ENCODE measurements at regions not wholly inside any gene's neighbourhood (a gene's known extent, or its start where the extent isn't known, plus 50 kb on each side); places are given as distances from the start of the nearest gene placed in this dataset.

DNA sequence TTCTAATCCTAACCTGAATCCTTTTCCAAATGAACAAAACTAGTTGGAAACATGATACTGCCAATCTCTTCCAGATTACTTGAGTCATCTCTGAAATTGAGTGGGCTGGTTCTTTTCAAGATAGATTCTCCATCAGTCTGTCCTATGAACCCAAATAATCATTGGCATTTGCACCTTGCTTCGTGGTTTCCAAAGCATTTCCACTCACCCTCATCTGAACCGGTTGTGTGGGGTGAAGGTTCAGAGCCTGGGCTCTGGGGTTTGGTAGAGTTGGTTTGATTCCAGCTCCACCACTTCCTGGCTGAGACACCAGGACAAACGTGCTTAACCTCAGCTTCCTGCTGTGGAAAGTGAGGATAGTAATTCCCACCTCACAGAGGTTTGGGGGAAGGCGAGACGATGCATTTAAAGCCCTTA is 206.4 kb upstream of the E2F8 start:
- Histone ChIP-seq H4K20me1 (replicated peaks; ENCODE audit: insufficient read depth) (no peaks in the 10 kb centered on the region), H3K27ac (ENCODE audit: low read depth) (no peak overlapping the region), H3K79me2 (replicated peaks; ENCODE audit: insufficient read depth) (no peaks in the 10 kb centered on the region), H3K4me1 (ENCODE audit: insufficient read depth) (no peaks in the 10 kb centered on the region), H3K4me2 (no peak overlapping the region), H3K4me3 (no peak overlapping the region), H2AFZ (peak overlapping the region; percentile 32; the same call in 1 of the 2 replicates), H3F3A (replicated peaks; ENCODE audit: low read depth) (no peaks in the 10 kb centered on the region), H3K9me2 (ENCODE audit: insufficient read depth) (no peaks in the 10 kb centered on the region), H3K27me3 (ENCODE audit: insufficient read depth) (no peaks in the 10 kb centered on the region), H3K36me3 (ENCODE audit: insufficient read depth) (no peaks in the 10 kb centered on the region)
- Mint-ChIP-seq H3K36me3 (ENCODE audit: low read depth) (no peaks in the 10 kb centered on the region), H3K27ac (no peak overlapping the region), H3K4me1 (no peaks in the 10 kb centered on the region; the same call in 2 of the 3 replicates), H3K9me3 (no peaks in the 10 kb centered on the region), H3K27me3 (ENCODE audit: insufficient read depth, low read depth, poor library complexity) (peaks cover 3% of the 10 kb centered on the region), H3K4me3 (no peak overlapping the region)
- TF ChIP-seq NANOG (IDR thresholded peaks at IDR 0.05; ENCODE audit: borderline replicate concordance): no peak
- TF ChIP-seq EZH2phosphoT487 (IDR thresholded peaks at IDR 0.05; ENCODE audit: unreplicated experiment): no peak
- TF ChIP-seq, protein P1, sequence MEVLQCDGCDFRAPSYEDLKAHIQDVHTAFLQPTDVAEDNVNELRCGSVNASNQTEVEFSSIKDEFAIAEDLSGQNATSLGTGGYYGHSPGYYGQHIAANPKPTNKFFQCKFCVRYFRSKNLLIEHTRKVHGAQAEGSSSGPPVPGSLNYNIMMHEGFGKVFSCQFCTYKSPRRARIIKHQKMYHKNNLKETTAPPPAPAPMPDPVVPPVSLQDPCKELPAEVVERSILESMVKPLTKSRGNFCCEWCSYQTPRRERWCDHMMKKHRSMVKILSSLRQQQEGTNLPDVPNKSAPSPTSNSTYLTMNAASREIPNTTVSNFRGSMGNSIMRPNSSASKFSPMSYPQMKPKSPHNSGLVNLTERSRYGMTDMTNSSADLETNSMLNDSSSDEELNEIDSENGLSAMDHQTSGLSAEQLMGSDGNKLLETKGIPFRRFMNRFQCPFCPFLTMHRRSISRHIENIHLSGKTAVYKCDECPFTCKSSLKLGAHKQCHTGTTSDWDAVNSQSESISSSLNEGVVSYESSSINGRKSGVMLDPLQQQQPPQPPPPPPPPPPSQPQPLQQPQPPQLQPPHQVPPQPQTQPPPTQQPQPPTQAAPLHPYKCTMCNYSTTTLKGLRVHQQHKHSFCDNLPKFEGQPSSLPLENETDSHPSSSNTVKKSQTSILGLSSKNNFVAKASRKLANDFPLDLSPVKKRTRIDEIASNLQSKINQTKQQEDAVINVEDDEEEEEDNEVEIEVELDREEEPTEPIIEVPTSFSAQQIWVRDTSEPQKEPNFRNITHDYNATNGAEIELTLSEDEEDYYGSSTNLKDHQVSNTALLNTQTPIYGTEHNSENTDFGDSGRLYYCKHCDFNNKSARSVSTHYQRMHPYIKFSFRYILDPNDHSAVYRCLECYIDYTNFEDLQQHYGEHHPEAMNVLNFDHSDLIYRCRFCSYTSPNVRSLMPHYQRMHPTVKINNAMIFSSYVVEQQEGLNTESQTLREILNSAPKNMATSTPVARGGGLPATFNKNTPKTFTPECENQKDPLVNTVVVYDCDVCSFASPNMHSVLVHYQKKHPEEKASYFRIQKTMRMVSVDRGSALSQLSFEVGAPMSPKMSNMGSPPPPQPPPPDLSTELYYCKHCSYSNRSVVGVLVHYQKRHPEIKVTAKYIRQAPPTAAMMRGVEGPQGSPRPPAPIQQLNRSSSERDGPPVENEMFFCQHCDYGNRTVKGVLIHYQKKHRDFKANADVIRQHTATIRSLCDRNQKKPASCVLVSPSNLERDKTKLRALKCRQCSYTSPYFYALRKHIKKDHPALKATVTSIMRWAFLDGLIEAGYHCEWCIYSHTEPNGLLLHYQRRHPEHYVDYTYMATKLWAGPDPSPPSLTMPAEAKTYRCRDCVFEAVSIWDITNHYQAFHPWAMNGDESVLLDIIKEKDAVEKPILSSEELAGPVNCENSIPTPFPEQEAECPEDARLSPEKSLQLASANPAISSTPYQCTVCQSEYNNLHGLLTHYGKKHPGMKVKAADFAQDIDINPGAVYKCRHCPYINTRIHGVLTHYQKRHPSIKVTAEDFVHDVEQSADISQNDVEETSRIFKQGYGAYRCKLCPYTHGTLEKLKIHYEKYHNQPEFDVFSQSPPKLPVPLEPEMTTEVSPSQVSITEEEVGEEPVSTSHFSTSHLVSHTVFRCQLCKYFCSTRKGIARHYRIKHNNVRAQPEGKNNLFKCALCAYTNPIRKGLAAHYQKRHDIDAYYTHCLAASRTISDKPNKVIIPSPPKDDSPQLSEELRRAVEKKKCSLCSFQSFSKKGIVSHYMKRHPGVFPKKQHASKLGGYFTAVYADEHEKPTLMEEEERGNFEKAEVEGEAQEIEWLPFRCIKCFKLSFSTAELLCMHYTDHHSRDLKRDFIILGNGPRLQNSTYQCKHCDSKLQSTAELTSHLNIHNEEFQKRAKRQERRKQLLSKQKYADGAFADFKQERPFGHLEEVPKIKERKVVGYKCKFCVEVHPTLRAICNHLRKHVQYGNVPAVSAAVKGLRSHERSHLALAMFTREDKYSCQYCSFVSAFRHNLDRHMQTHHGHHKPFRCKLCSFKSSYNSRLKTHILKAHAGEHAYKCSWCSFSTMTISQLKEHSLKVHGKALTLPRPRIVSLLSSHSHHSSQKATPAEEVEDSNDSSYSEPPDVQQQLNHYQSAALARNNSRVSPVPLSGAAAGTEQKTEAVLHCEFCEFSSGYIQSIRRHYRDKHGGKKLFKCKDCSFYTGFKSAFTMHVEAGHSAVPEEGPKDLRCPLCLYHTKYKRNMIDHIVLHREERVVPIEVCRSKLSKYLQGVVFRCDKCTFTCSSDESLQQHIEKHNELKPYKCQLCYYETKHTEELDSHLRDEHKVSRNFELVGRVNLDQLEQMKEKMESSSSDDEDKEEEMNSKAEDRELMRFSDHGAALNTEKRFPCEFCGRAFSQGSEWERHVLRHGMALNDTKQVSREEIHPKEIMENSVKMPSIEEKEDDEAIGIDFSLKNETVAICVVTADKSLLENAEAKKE (CRISPR knock-in tag; IDR thresholded peaks at IDR 0.05): no peak
- TF ChIP-seq ZNF331 (CRISPR knock-in tag; IDR thresholded peaks at IDR 0.05; ENCODE audit: low read depth): no peak
- TF ChIP-seq EZH2 (IDR thresholded peaks at IDR 0.05; ENCODE audit: low read depth, unreplicated experiment): no peak
- TF ChIP-seq POLR2AphosphoS5 (IDR thresholded peaks at IDR 0.05; ENCODE audit: low read depth): no peak
- DNase-seq (ENCODE audit: low spot score): no peak
- ATAC-seq: no peak

DNA sequence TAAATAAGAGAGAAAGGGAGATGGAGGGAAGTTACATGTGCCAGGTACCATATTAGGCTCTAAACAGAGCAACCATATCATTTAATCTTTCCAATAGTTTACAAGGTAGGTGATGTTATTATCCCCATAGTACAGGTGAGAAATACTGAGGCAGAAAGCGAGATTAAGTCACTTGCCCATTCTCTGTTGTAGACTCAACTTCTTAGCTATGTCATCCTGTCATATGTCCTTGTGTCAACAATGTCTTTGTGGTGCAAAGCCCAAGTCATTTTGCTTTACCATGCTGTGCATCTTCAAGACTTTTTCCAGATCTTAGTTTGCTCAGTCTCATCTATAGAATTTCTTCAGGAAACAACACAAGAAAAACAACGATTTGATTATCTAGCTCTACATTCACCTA is 205.0 kb upstream of the E2F8 start:
- DNase-seq (ENCODE audit: low spot score) (no peak), ATAC-seq (no peak)
- no peak overlapping the region for H3K27ac Mint-ChIP-seq
- Histone ChIP-seq H3K4me1 (ENCODE audit: insufficient read depth) (no peaks in the 10 kb centered on the region), H4K20me1 (replicated peaks; ENCODE audit: insufficient read depth) (no peaks in the 10 kb centered on the region), H3K36me3 (ENCODE audit: insufficient read depth) (no peaks in the 10 kb centered on the region), H3K27me3 (ENCODE audit: insufficient read depth) (no peaks in the 10 kb centered on the region), H3K9me2 (ENCODE audit: insufficient read depth) (no peaks in the 10 kb centered on the region), H3K27ac (ENCODE audit: low read depth) (no peak overlapping the region), H3K4me2 (no peak overlapping the region), H3K79me2 (replicated peaks; ENCODE audit: insufficient read depth) (no peaks in the 10 kb centered on the region), H2AFZ (no peak overlapping the region), H3F3A (replicated peaks; ENCODE audit: low read depth) (no peaks in the 10 kb centered on the region), H3K4me3 (no peak overlapping the region)
- no peaks in the 10 kb centered on the region for H3K36me3 Mint-ChIP-seq (ENCODE audit: low read depth)
- H3K4me3 Mint-ChIP-seq: no peak overlapping the region
- no peaks in the 10 kb centered on the region; the same call in 2 of the 3 replicates for H3K4me1 Mint-ChIP-seq
- peaks cover 3% of the 10 kb centered on the region for H3K27me3 Mint-ChIP-seq (ENCODE audit: insufficient read depth, low read depth, poor library complexity)
- no peaks in the 10 kb centered on the region for H3K9me3 Mint-ChIP-seq
- TF ChIP-seq ZNF114 (CRISPR knock-in tag; IDR thresholded peaks at IDR 0.05) (no peak), NANOG (IDR thresholded peaks at IDR 0.05; ENCODE audit: borderline replicate concordance) (no peak), POLR2AphosphoS5 (IDR thresholded peaks at IDR 0.05; ENCODE audit: low read depth) (no peak), JUNB (IDR thresholded peaks at IDR 0.05; ENCODE audit: unreplicated experiment) (no peak), STAT1 (IDR thresholded peaks at IDR 0.05; ENCODE audit: unreplicated experiment) (no peak), EZH2 (IDR thresholded peaks at IDR 0.05; ENCODE audit: low read depth, unreplicated experiment) (no peak), ZNF331 (CRISPR knock-in tag; IDR thresholded peaks at IDR 0.05; ENCODE audit: low read depth) (no peak), CREB1 (CRISPR knock-in tag; IDR thresholded peaks at IDR 0.05; ENCODE audit: low read depth) (no peak)
- TF ChIP-seq, protein P2, sequence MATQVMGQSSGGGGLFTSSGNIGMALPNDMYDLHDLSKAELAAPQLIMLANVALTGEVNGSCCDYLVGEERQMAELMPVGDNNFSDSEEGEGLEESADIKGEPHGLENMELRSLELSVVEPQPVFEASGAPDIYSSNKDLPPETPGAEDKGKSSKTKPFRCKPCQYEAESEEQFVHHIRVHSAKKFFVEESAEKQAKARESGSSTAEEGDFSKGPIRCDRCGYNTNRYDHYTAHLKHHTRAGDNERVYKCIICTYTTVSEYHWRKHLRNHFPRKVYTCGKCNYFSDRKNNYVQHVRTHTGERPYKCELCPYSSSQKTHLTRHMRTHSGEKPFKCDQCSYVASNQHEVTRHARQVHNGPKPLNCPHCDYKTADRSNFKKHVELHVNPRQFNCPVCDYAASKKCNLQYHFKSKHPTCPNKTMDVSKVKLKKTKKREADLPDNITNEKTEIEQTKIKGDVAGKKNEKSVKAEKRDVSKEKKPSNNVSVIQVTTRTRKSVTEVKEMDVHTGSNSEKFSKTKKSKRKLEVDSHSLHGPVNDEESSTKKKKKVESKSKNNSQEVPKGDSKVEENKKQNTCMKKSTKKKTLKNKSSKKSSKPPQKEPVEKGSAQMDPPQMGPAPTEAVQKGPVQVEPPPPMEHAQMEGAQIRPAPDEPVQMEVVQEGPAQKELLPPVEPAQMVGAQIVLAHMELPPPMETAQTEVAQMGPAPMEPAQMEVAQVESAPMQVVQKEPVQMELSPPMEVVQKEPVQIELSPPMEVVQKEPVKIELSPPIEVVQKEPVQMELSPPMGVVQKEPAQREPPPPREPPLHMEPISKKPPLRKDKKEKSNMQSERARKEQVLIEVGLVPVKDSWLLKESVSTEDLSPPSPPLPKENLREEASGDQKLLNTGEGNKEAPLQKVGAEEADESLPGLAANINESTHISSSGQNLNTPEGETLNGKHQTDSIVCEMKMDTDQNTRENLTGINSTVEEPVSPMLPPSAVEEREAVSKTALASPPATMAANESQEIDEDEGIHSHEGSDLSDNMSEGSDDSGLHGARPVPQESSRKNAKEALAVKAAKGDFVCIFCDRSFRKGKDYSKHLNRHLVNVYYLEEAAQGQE (IDR thresholded peaks at IDR 0.05; ENCODE audit: unreplicated experiment): no peak
- TF ChIP-seq, protein P3, sequence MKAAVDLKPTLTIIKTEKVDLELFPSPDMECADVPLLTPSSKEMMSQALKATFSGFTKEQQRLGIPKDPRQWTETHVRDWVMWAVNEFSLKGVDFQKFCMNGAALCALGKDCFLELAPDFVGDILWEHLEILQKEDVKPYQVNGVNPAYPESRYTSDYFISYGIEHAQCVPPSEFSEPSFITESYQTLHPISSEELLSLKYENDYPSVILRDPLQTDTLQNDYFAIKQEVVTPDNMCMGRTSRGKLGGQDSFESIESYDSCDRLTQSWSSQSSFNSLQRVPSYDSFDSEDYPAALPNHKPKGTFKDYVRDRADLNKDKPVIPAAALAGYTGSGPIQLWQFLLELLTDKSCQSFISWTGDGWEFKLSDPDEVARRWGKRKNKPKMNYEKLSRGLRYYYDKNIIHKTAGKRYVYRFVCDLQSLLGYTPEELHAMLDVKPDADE (IDR thresholded peaks at IDR 0.05): no peak
